KOPT-K1 (cell line): ENCODE measurements at regions not wholly inside any gene's neighbourhood (a gene's known extent, or its start where the extent isn't known, plus 50 kb on each side); places are given as distances from the start of the nearest gene placed in this dataset.
"Not testable (repeated sequence)": the region's sequence is repeated elsewhere in the genome, so short reads cannot be mapped to it uniquely, and the experiment has no call there.

Source experiments
- H3K27ac ChIP-seq: fragments of 200-600 bp; sonication (generic); 2 replicates; pipeline ENCODE4 v1.5.1; 2016; ENCODE audit warnings: antibody characterized with exemption, mild to moderate bottlenecking, low read depth, low read length; ENCODE audit not compliant: poor library complexity, severe bottlenecking
- H3K36me3 ChIP-seq: fragments of 200-600 bp; sonication (generic); 2 replicates; pipeline ENCODE4 v1.5.1; 2017; ENCODE audit warnings: antibody characterized with exemption, mild to moderate bottlenecking, low read length, moderate library complexity; ENCODE audit not compliant: insufficient read depth
- H3K9me3 ChIP-seq: fragments of 200-600 bp; sonication (generic); 2 replicates; pipeline ENCODE4 v1.5.1; 2017; ENCODE audit warnings: antibody characterized with exemption, low read length, mild to moderate bottlenecking; ENCODE audit not compliant: insufficient read depth, poor library complexity, severe bottlenecking

DNA sequence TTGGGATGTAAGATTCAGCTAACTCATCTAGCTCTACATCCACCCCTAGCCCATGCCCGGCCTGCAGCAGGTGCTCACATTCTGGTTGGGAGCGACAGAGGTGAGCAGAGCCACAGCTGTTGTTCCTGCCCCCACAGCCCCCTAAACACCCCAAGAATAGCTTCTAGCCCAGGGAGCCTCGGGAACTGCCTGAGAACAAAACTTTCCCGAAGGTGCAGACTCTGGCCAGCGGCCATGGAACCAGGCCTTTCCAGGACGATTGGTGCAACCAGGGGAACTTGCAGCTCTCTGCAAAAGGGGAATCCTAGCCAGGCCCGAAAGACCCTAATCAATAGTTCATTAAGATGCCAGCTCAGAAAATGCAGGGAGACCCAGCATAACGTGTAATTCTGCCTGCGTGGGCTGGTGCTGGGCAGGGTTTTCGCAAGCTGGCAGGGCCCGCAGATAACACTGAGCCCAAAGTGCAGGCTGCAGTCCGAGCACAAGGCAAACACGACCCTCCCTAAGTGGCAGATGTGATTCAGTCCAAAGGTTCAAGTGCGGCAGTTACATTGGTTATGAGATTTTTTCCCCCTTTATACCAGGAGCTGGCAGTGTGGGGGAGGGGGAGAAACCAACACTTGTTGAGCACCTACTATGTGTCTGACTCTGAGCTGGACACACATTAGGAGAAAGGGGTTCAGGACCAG, 122.5 kb upstream of the MAP1LC3B2 start:
- Histone ChIP-seq H3K27ac (no peak overlapping the region), H3K9me3 (no peaks in the 10 kb centered on the region), H3K36me3 (no peaks in the 10 kb centered on the region)

GRCh38 chr12:116441292-116441691, 117.9 kb upstream of the MAP1LC3B2 start:
- H3K27ac ChIP-seq: no peak overlapping the region
- no peaks in the 10 kb centered on the region for H3K9me3 ChIP-seq
- no peaks in the 10 kb centered on the region for H3K36me3 ChIP-seq

- no peak overlapping the region for H3K27ac ChIP-seq
Measured at GRCh38 chr12:116442304-116442703, 116.9 kb upstream of the MAP1LC3B2 start.

GRCh38 chr12:116442946-116443345, 116.2 kb upstream of the MAP1LC3B2 start:
- no peak overlapping the region for H3K27ac ChIP-seq
- H3K36me3 ChIP-seq: no peaks in the 10 kb centered on the region
- H3K9me3 ChIP-seq: no peaks in the 10 kb centered on the region

More at GRCh38 chr12:116442304-116442703, 116.9 kb upstream of the MAP1LC3B2 start:
- Histone ChIP-seq H3K9me3 (no peaks in the 10 kb centered on the region), H3K36me3 (no peaks in the 10 kb centered on the region)

GRCh38 chr12:116443821-116444589, 115.2 kb upstream of the MAP1LC3B2 start:
- no peaks in the 10 kb centered on the region for H3K36me3 ChIP-seq
- H3K9me3 ChIP-seq: no peaks in the 10 kb centered on the region
- peak overlapping the region; percentile 26 for H3K27ac ChIP-seq

DNA sequence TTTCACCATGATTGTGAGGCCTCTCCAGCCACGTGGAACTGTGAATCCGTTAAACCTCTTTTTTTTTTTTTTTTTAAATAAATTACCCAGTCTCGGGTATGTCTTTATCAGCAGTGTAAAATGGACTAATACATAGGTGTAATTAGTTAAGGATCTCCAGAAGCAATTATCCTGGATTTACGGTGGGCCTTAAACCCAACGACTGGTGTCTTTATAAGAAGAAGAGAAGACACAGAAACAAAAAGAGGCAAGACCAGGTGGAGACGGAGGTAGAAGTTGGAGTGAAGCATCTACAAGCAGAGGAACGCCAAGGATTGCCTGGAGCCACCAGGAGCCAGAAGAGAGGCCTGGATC, 114.6 kb upstream of the MAP1LC3B2 start:
- no peaks in the 10 kb centered on the region for H3K9me3 ChIP-seq

DNA sequence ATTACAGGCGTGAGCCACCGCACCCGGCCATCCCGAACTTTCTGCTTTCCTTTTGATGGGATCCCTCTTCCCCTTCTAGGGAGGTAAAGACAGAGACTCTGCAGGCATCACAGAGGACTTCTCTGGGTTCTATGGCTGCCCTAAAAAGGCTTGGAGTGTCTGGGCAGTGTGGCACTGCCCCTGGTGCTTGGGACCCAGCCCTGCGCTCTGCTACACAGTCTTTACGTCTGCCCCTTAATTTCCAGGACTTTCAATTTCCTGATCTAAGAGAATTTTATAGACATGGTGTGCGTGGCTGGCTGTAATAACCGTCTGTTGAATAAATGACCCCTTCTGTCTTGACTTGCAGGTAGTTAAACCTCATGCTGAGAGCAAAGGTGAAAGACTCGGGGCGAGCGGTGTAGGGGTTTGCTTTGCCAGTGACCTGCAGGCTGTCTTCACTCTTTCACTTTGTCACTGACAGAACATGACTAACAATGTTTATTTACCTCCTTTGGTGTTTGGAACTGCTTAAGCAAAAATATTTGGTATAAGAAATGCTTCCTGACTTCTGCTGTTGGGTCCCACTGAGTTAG, 110.9 kb upstream of the MAP1LC3B2 start:
- no peaks in the 10 kb centered on the region for H3K9me3 ChIP-seq
- no peak overlapping the region for H3K27ac ChIP-seq
- no peaks in the 10 kb centered on the region for H3K36me3 ChIP-seq

More for the DNA sequence above, 114.6 kb upstream of the MAP1LC3B2 start:
- Histone ChIP-seq H3K27ac (no peak overlapping the region), H3K36me3 (no peaks in the 10 kb centered on the region)

- H3K36me3 ChIP-seq: no peaks in the 10 kb centered on the region
- no peaks in the 10 kb centered on the region for H3K9me3 ChIP-seq
- no peak overlapping the region for H3K27ac ChIP-seq
Measured at GRCh38 chr12:116450406-116450910, 108.7 kb upstream of the MAP1LC3B2 start.

DNA sequence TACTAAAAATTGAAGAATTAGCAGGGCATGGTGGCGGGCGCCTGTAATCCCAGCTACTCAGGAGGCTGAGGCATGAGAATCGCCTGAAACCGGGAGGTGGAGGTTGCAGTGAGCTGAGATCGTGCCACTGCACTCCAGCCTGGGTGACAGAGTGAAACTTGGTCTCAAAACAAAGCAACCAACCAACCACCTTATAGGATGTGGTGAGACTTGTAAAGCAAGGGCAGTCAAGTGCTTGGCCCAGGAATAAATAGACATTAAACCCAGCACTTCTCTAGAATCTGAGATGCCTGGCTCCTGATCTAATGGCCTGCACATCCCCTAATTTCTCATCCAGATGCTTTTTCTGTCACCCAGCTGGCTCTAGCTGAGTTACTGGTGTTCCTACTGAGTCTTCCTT, 106.2 kb upstream of the MAP1LC3B2 start:
- H3K27ac ChIP-seq, H3K36me3 ChIP-seq, H3K9me3 ChIP-seq: not testable (repeated sequence)

GRCh38 chr12:116453631-116454030, 105.5 kb upstream of the MAP1LC3B2 start:
- no peaks in the 10 kb centered on the region for H3K36me3 ChIP-seq
- no peak overlapping the region for H3K27ac ChIP-seq
- H3K9me3 ChIP-seq: no peaks in the 10 kb centered on the region

GRCh38 chr12:116454076-116454475, 105.1 kb upstream of the MAP1LC3B2 start:
- H3K9me3 ChIP-seq: no peaks in the 10 kb centered on the region
- H3K36me3 ChIP-seq: no peaks in the 10 kb centered on the region
- no peak overlapping the region for H3K27ac ChIP-seq

GRCh38 chr12:116454950-116455447, 104.2 kb upstream of the MAP1LC3B2 start:
- H3K9me3 ChIP-seq: no peaks in the 10 kb centered on the region
- H3K27ac ChIP-seq: no peak overlapping the region
- no peaks in the 10 kb centered on the region for H3K36me3 ChIP-seq

DNA sequence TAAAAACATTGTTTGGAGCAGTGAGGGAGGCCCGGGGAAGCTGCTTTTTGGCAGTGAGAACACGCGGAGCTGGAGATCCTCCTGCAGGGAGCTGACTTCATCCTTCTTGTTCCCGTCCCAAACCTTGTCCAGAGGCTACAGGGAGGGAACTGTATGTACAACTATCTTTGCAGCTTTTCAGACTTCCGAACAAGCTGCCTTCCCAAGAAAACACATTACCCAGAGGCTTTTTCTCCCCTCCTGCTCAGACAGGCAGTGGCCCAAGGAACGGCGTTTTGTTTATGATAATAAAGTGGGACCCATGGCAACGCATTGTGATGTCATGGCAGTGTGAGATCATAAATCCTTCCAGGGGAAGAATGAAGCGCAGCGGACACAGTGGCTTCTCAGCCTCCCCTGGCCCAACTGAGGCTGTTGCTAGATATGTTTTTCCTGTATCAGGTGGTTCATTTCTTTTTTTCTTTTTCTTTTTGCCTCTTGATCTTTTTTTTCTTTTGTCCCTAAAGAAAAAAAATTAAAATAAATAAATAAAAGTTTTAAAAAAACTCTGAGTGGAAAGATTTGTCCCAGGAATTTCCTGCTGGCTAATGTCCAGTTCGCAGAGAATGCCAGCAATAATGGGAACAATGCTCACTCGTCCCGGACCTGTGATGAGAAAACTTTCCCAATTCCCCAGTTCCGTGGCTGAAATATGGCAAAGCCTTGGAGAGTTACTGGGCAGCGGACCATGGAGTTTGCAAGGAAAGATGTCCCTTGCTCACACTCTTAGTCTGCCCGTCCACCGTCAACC, 103.4 kb upstream of the MAP1LC3B2 start:
- H3K9me3 ChIP-seq: no peaks in the 10 kb centered on the region
- no peaks in the 10 kb centered on the region for H3K36me3 ChIP-seq
- H3K27ac ChIP-seq: no peak overlapping the region

DNA sequence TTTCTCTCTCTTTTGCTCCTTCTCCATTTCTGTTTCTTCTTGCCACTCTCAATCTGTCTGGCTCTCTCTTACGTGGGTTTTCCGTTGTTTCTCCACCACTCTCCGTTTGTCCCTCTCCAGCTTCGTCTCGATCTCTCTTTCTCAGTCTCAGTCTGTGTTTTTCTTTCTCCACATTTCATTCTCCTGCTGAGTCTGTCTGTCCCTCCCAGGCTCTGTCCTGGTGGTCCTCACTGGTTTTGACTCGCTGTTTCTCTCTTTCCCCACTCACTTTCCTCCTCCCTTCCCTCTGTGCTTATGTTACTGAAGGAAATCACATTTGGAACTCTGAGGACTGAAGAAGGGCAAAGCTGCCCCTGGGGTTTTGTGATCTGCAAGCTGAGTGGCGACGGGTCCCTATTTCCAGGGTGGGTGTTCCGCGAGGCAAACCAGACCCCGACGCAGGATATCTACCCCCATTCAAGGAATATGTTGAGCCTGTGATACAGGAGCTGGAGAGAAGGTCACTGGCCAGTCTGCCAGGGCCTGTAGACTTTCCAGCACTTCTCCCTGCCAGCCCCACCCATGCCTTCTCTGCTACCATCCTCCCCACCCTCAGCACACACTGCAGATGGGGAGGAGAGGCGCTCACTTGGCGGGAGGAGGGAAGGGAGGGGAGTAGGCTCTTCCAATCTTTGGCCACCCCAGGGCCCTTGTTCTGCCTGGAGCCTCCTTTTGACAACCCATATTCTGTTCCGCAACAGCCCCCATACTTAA, 102.7 kb upstream of the MAP1LC3B2 start:
- no peak overlapping the region for H3K27ac ChIP-seq

More for the DNA sequence above, 102.7 kb upstream of the MAP1LC3B2 start:
- H3K9me3 ChIP-seq: no peaks in the 10 kb centered on the region
- H3K36me3 ChIP-seq: no peaks in the 10 kb centered on the region
